Naive thymus-derived CD4-positive, alpha-beta T cell (primary cell): ENCODE measurements at regions not wholly inside any gene's neighbourhood (a gene's known extent, or its start where the extent isn't known, plus 50 kb on each side); places are given as distances from the start of the nearest gene placed in this dataset.
A peak's percentile ranks its signal among the peaks of the same experiment; 100 is the strongest.
"Not testable (repeated sequence)": the region's sequence is repeated elsewhere in the genome, so short reads cannot be mapped to it uniquely, and the experiment has no call there.

Experiments
- ATAC-seq: fragments of 150-1000 bp; cut with Tn5 transposase; 2 replicates; pipeline ENCODE4 v1.10.0; 2021; ENCODE audit warnings: mild to moderate bottlenecking, moderate library complexity
- CTCF ChIA-PET: fragments of 350-600 bp; sonication (Branson Sonifier 250); formaldehyde crosslinking; loops from one replicate; lab custom pipeline; 2021; ENCODE audit warnings: antibody characterized with exemption; lab: Charles Lee
- POLR2A ChIA-PET: fragments of 350-600 bp; sonication (Branson Sonifier 250); formaldehyde crosslinking; loops from one replicate; lab custom pipeline; 2021; ENCODE audit warnings: antibody characterized with exemption, inconsistent platforms; lab: Charles Lee
- DNase-seq, 9 donors: peaks; one replicate each; pipeline versions ENCODE4 v3.0.0 to v3.0.0-alpha.2; 2020 to 2022; ENCODE audit warnings: mixed read lengths in 1 of 9
- H3K27ac ChIP-seq: one replicate; pipeline ENCODE4 v1.7.0; 2013; ENCODE audit warnings: mild to moderate bottlenecking, low read depth, low read length, moderate library complexity
- H3K27me3 ChIP-seq, 2 donors: one replicate each; pipeline ENCODE4 v1.7.0; 2013; ENCODE audit warnings: low read length in 2 of 2, mild to moderate bottlenecking in 2 of 2, moderate library complexity in 2 of 2; ENCODE audit not compliant: control insufficient read depth in 2 of 2, insufficient read depth in 2 of 2
- H3K36me3 ChIP-seq, 3 experiments: 1 replicate in 2 of 3; 2 replicates in 1 of 3; pipeline ENCODE4 v1.7.0; 2013; ENCODE audit warnings: low read length in 3 of 3, mild to moderate bottlenecking in 3 of 3, moderate library complexity in 1 of 3; ENCODE audit not compliant: insufficient read depth in 3 of 3, control insufficient read depth in 2 of 3
- H3K4me1 ChIP-seq, 2 donors: one replicate each; pipeline ENCODE4 v1.7.0; 2013; ENCODE audit warnings: low read length in 2 of 2, mild to moderate bottlenecking in 2 of 2, moderate library complexity in 1 of 2; ENCODE audit not compliant: control insufficient read depth in 2 of 2, insufficient read depth in 2 of 2
- H3K4me3 ChIP-seq: 2 replicates; pipeline ENCODE4 v1.7.0; 2013; ENCODE audit warnings: mild to moderate bottlenecking, low read length
- H3K9me3 ChIP-seq, 3 experiments: 1 replicate in 2 of 3; 2 replicates in 1 of 3; pipeline ENCODE4 v1.7.0; 2013; ENCODE audit warnings: low read length in 3 of 3; ENCODE audit not compliant: control insufficient read depth in 2 of 3
- H3K27ac Mint-ChIP-seq, 9 donors: one replicate each; pipeline ENCODE4 v1.8.0; 2020 to 2022; ENCODE audit warnings: mixed read lengths in 9 of 9, mild to moderate bottlenecking in 8 of 9, moderate library complexity in 5 of 9, inconsistent platforms in 2 of 9
- H3K27me3 Mint-ChIP-seq, 5 donors: one replicate each; pipeline ENCODE4 v1.8.0; 2021 to 2022; ENCODE audit warnings: mixed read lengths in 5 of 5, mild to moderate bottlenecking in 1 of 5
- H3K36me3 Mint-ChIP-seq, 5 donors: one replicate each; pipeline ENCODE4 v1.8.0; 2020 to 2022; ENCODE audit warnings: mixed read lengths in 5 of 5, mild to moderate bottlenecking in 3 of 5, inconsistent platforms in 1 of 5
- H3K4me1 Mint-ChIP-seq, 7 donors: one replicate each; pipeline ENCODE4 v1.8.0; 2020 to 2022; ENCODE audit warnings: mixed read lengths in 7 of 7, mild to moderate bottlenecking in 3 of 7, inconsistent platforms in 1 of 7
- H3K4me3 Mint-ChIP-seq, 10 donors: one replicate each; pipeline ENCODE4 v1.8.0; 2020 to 2022; ENCODE audit warnings: mild to moderate bottlenecking in 10 of 10, mixed read lengths in 10 of 10, moderate library complexity in 6 of 10, inconsistent platforms in 2 of 10
- H3K9me3 Mint-ChIP-seq, 11 donors: one replicate each; pipeline ENCODE4 v1.8.0; 2020 to 2022; ENCODE audit warnings: mixed read lengths in 11 of 11, mild to moderate bottlenecking in 4 of 11, inconsistent platforms in 1 of 11, moderate library complexity in 1 of 11
- intact Hi-C, 2 donors: fragments of 100-400 bp; cut with micrococcal nuclease; formaldehyde crosslinking; loops; one replicate each; pipeline ENCODE4 v1.15.1; 2023

- ChIA-PET POLR2A (no interaction called here), CTCF (no interaction called here)
- H3K27me3 ChIP-seq = no peaks in the 10 kb centered on the region
- no peaks in the 10 kb centered on the region for H3K36me3 ChIP-seq
- no peak overlapping the region for H3K4me3 Mint-ChIP-seq
- H3K36me3 Mint-ChIP-seq = peaks cover 0 to 1% (median 0%) of the 10 kb centered on the region in 5 donors
- H3K27ac ChIP-seq = no peak overlapping the region
- no peaks in the 10 kb centered on the region for H3K4me1 ChIP-seq
- H3K9me3 ChIP-seq = no peaks in the 10 kb centered on the region
- no peak for ATAC-seq
- DNase-seq = no peak
- H3K27me3 Mint-ChIP-seq = peaks cover 0 to 8% (median 0%) of the 10 kb centered on the region in 5 donors
- peaks cover 0 to 12% (median 0%) of the 10 kb centered on the region in 11 donors for H3K9me3 Mint-ChIP-seq
- H3K4me3 ChIP-seq = no peak overlapping the region
- intact Hi-C loops = no loop called here
- no peaks in the 10 kb centered on the region for H3K4me1 Mint-ChIP-seq
- H3K27ac Mint-ChIP-seq = no peak overlapping the region
Measured at GRCh38 chr2:172261292-172261691, 158.6 kb upstream of the DLX2 start.

- Histone ChIP-seq H3K27me3 (no peaks in the 10 kb centered on the region), H3K36me3 (no peaks in the 10 kb centered on the region), H3K4me1 (no peaks in the 10 kb centered on the region), H3K4me3 (no peak overlapping the region), H3K9me3 (no peaks in the 10 kb centered on the region), H3K27ac (no peak overlapping the region)
- Mint-ChIP-seq H3K27me3 (peaks cover 0 to 9% (median 0%) of the 10 kb centered on the region in 5 donors), H3K9me3 (peaks cover 0 to 14% (median 0%) of the 10 kb centered on the region in 11 donors), H3K36me3 (peaks cover 0 to 1% (median 0%) of the 10 kb centered on the region in 5 donors), H3K4me1 (no peaks in the 10 kb centered on the region), H3K27ac (no peak overlapping the region), H3K4me3 (no peak overlapping the region)
- ATAC-seq (no peak), DNase-seq (no peak)
- CTCF ChIA-PET = no interaction called here
- POLR2A ChIA-PET = no interaction called here
- intact Hi-C loops = no loop called here
Measured at GRCh38 chr2:172262486-172262885, 159.8 kb upstream of the DLX2 start.

- H3K4me1 Mint-ChIP-seq, POLR2A ChIA-PET, H3K9me3 ChIP-seq, ATAC-seq, H3K27me3 ChIP-seq, H3K4me3 ChIP-seq, CTCF ChIA-PET, DNase-seq, intact Hi-C loops, H3K36me3 ChIP-seq, H3K27ac ChIP-seq, H3K4me3 Mint-ChIP-seq, H3K4me1 ChIP-seq, H3K36me3 Mint-ChIP-seq: not testable (repeated sequence)
- peak overlapping the region in 1 of 9 donors; percentile 1 for H3K27ac Mint-ChIP-seq
- H3K27me3 Mint-ChIP-seq = peaks cover 0 to 15% (median 0%) of the 10 kb centered on the region in 5 donors
- peaks cover 0 to 14% (median 0%) of the 10 kb centered on the region in 11 donors for H3K9me3 Mint-ChIP-seq
Measured at GRCh38 chr2:172264820-172265219, 162.1 kb upstream of the DLX2 start.

- CTCF ChIA-PET, POLR2A ChIA-PET: not testable (repeated sequence)
- peak overlapping the region in 3 of 10 donors; percentile 26 to 32 (median 30) for H3K4me3 Mint-ChIP-seq
Measured at GRCh38 chr2:172269507-172270244, 157.7 kb upstream of the ITGA6 start.

GRCh38 chr2:172270278-172271079 lies 156.9 kb upstream of the ITGA6 start:
- Mint-ChIP-seq H3K36me3 (peaks cover 0 to 2% (median 0%) of the 10 kb centered on the region in 5 donors), H3K9me3 (peaks cover 0 to 9% (median 0%) of the 10 kb centered on the region in 11 donors), H3K4me1 (peaks cover 5 to 26% (median 23%) of the 10 kb centered on the region in 7 donors), H3K27me3 (peaks cover 0 to 21% (median 0%) of the 10 kb centered on the region in 5 donors), H3K27ac (peak overlapping the region in 5 of 9 donors; percentile 34 to 45 (median 41)), H3K4me3 (peak overlapping the region in 5 of 10 donors; percentile 26 to 59 (median 32))
- H3K4me1 ChIP-seq = peaks cover 0 to 9% of the 10 kb centered on the region in 2 donors
- H3K27ac ChIP-seq = no peak overlapping the region
- H3K9me3 ChIP-seq = no peaks in the 10 kb centered on the region
- H3K36me3 ChIP-seq = no peaks in the 10 kb centered on the region
- intact Hi-C loops = no loop called here
- H3K4me3 ChIP-seq = no peak overlapping the region
- ATAC-seq (no peak), DNase-seq (peak in 7 of 9 donors; percentile 18 to 55 (median 41))
- ChIA-PET CTCF (no interaction called here), POLR2A (no interaction called here)
- H3K27me3 ChIP-seq = no peaks in the 10 kb centered on the region

More at GRCh38 chr2:172269507-172270244, 157.7 kb upstream of the ITGA6 start:
- H3K27me3 ChIP-seq, H3K36me3 ChIP-seq, DNase-seq, H3K36me3 Mint-ChIP-seq, H3K9me3 ChIP-seq, intact Hi-C loops, H3K4me1 ChIP-seq, H3K27ac ChIP-seq, ATAC-seq, H3K4me3 ChIP-seq: not testable (repeated sequence)
- Mint-ChIP-seq H3K27me3 (peaks cover 0 to 17% (median 0%) of the 10 kb centered on the region in 5 donors), H3K4me1 (peaks cover 5 to 26% (median 23%) of the 10 kb centered on the region in 7 donors), H3K9me3 (peaks cover 0 to 11% (median 0%) of the 10 kb centered on the region in 11 donors), H3K27ac (peak overlapping the region in 2 of 9 donors; percentile 41 to 43)

- intact Hi-C loops = no loop called here
- peaks cover 0 to 7% (median 3%) of the 10 kb centered on the region in 5 donors for H3K36me3 Mint-ChIP-seq
- no peak overlapping the region for H3K4me3 Mint-ChIP-seq
- peaks cover 0 to 26% (median 23%) of the 10 kb centered on the region in 7 donors for H3K4me1 Mint-ChIP-seq
- ChIA-PET CTCF (no interaction called here), POLR2A (no interaction called here)
- ATAC-seq = peak; percentile 20
- DNase-seq = no peak
- Histone ChIP-seq H3K4me1 (peaks cover 0 to 9% of the 10 kb centered on the region in 2 donors), H3K27ac (no peak overlapping the region), H3K36me3 (no peaks in the 10 kb centered on the region), H3K9me3 (no peaks in the 10 kb centered on the region), H3K27me3 (no peaks in the 10 kb centered on the region), H3K4me3 (no peak overlapping the region)
- peaks cover 0 to 15% (median 10%) of the 10 kb centered on the region in 11 donors for H3K9me3 Mint-ChIP-seq
- H3K27ac Mint-ChIP-seq = no peak overlapping the region
- H3K27me3 Mint-ChIP-seq = peaks cover 0 to 11% (median 8%) of the 10 kb centered on the region in 5 donors
Measured at GRCh38 chr2:172273910-172274571, 153.3 kb upstream of the ITGA6 start.
